ENCODE measurements at regions not wholly inside any gene's neighbourhood (a gene's known extent, or its start where the extent isn't known, plus 50 kb on each side); places are given as distances from the start of the nearest gene placed in this dataset.

DNA sequence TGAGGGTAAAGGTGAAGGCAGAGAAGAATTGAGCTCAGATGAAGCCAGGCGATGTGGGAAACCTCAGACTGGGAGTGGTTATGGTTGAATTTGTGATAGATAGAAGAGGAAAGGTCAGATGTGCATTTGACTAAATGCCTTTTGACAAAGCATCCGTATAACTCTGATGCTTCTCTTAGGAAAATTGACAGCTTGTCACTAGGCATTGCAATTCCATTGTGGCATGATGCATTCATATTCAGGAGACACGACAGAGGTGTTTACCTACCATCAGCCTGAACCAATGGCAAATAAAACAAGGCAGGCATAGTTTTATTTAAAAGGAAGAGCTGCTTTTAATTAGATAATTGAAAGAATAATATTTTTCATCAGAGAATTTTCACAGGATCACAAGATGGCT, 325.1 kb upstream of the IGFBP7 start:
- TF ChIP-seq EZH2 (IDR thresholded peaks at IDR 0.05; ENCODE audit: borderline replicate concordance, insufficient read depth, low read length, poor library complexity, severe bottlenecking): no peak
- TF ChIP-seq, protein P1, sequence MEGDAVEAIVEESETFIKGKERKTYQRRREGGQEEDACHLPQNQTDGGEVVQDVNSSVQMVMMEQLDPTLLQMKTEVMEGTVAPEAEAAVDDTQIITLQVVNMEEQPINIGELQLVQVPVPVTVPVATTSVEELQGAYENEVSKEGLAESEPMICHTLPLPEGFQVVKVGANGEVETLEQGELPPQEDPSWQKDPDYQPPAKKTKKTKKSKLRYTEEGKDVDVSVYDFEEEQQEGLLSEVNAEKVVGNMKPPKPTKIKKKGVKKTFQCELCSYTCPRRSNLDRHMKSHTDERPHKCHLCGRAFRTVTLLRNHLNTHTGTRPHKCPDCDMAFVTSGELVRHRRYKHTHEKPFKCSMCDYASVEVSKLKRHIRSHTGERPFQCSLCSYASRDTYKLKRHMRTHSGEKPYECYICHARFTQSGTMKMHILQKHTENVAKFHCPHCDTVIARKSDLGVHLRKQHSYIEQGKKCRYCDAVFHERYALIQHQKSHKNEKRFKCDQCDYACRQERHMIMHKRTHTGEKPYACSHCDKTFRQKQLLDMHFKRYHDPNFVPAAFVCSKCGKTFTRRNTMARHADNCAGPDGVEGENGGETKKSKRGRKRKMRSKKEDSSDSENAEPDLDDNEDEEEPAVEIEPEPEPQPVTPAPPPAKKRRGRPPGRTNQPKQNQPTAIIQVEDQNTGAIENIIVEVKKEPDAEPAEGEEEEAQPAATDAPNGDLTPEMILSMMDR (IDR thresholded peaks at IDR 0.05; ENCODE audit: poor library complexity, severe bottlenecking): no peak
